K562 (cell line): ENCODE measurements at regions not wholly inside any gene's neighbourhood (a gene's known extent, or its start where the extent isn't known, plus 50 kb on each side); places are given as distances from the start of the nearest gene placed in this dataset.

ENCODE experiments used
- ATAC-seq: fragments of 200-7000 bp; cut with Tn5 transposase; 3 replicates; pipeline ENCODE4 v1.9.1; 2020; ENCODE audit warnings: moderate library complexity
- BruUV-seq: library from RNA; stranded (reverse); fragments of 400-500 nt; replicated peaks from 2 replicates; lab custom pipeline; 2021; lab: Mats Ljungman, UMichigan
- CTCF ChIA-PET: fragments of 300-600 bp; formaldehyde crosslinking; extraction: SDS; loops from one replicate; lab custom pipeline; 2021; ENCODE audit warnings: low intra/inter-chr PET ratio; lab: Yijun Ruan, JAX
- POLR2A ChIA-PET: fragments of 300-600, 350-650 bp; sonication (Branson Sonifier 250); formaldehyde crosslinking; extraction: SDS; loops from one replicate; lab custom pipeline; 2021; ENCODE audit warnings: antibody characterized with exemption, inconsistent platforms; lab: Yijun Ruan, JAX
- DNase-seq, 4 experiments: peaks; one replicate each; pipeline versions ENCODE4 v3.0.0 to v3.0.0-alpha.2; 2011 to 2018; ENCODE audit warnings: low spot score in 3 of 4, mixed read lengths in 3 of 4; ENCODE audit errors: extremely low read depth in 1 of 4
- FAIRE-seq: peaks from 2 replicates; lab custom pipeline; 2011; peaks lifted over from hg19 to GRCh38; lab: Jason Lieb, UNC
- H2AFZ ChIP-seq: 2 replicates; pipeline ENCODE4 v1.6.0; 2011; ENCODE audit warnings: low read depth, low read length, control low read depth, inconsistent platforms
- H3K27ac ChIP-seq: fragments of 200-600 bp; 3 replicates; pipeline ENCODE4 v1.8.0; 2011; ENCODE audit warnings: low read depth, mild to moderate bottlenecking, control low read depth, inconsistent platforms, low read length, moderate library complexity, mixed read lengths; ENCODE audit errors: extremely low read depth
- H3K27me3 ChIP-seq, 2 experiments: fragments of 300-600 bp in 1 of 2; 2 replicates in 1 of 2; 3 replicates in 1 of 2; pipeline versions ENCODE4 v1.6.0 to v1.8.0; 2011; ENCODE audit warnings: inconsistent platforms in 2 of 2, low read length in 2 of 2, mild to moderate bottlenecking in 1 of 2, mixed read lengths in 1 of 2, moderate library complexity in 1 of 2; ENCODE audit not compliant: control insufficient read depth in 2 of 2, insufficient read depth in 2 of 2
- H3K36me3 ChIP-seq: fragments of 300-600 bp; 3 replicates; pipeline ENCODE4 v1.8.0; 2011; ENCODE audit warnings: mild to moderate bottlenecking, low read length, inconsistent platforms; ENCODE audit not compliant: control insufficient read depth, insufficient read depth
- H3K4me1 ChIP-seq, 2 experiments: fragments of 200-600 bp in 1 of 2; replicated peaks in 1 of 2; 2 replicates in 1 of 2; 3 replicates in 1 of 2; pipeline versions ENCODE4 v1.5.1 to v1.8.0; 2011; ENCODE audit warnings: inconsistent platforms in 2 of 2, low read length in 2 of 2, mild to moderate bottlenecking in 1 of 2, mixed read lengths in 1 of 2, moderate library complexity in 1 of 2; ENCODE audit not compliant: control insufficient read depth in 2 of 2, insufficient read depth in 2 of 2
- H3K4me2 ChIP-seq: 2 replicates; pipeline ENCODE4 v1.6.1; 2011; ENCODE audit warnings: low read length, control low read depth, inconsistent platforms, mixed read lengths; ENCODE audit not compliant: insufficient read depth
- H3K4me3 ChIP-seq: fragments of 200-600 bp; sonication (generic), shearing (Covaris generic); 2 replicates; pipeline ENCODE4 v1.5.1; 2016; ENCODE audit warnings: control low read depth, inconsistent platforms
- H3K79me2 ChIP-seq: fragments of 200-600 bp; 3 replicates; pipeline ENCODE4 v1.8.0; 2011; ENCODE audit warnings: low read length, inconsistent platforms; ENCODE audit not compliant: control insufficient read depth, insufficient read depth
- H3K9ac ChIP-seq, 2 experiments: 2 replicates each; pipeline versions ENCODE4 v1.6.0 to v1.6.1; 2011; ENCODE audit warnings: low read depth in 2 of 2, low read length in 2 of 2, control low read depth in 1 of 2, inconsistent platforms in 1 of 2, mild to moderate bottlenecking in 1 of 2, mixed read lengths in 1 of 2; ENCODE audit not compliant: insufficient read depth in 1 of 2
- H3K9me1 ChIP-seq: one replicate; pipeline ENCODE4 v1.6.0; 2011; ENCODE audit warnings: inconsistent platforms, mild to moderate bottlenecking, low read length, moderate library complexity; ENCODE audit not compliant: control insufficient read depth, insufficient read depth
- H3K9me3 ChIP-seq: replicated peaks from 2 replicates; pipeline ENCODE4 v1.5.1; 2011; ENCODE audit warnings: low read depth, low read length, inconsistent platforms; ENCODE audit not compliant: control insufficient read depth, insufficient read depth
- H4K20me1 ChIP-seq: replicated peaks from 2 replicates; pipeline ENCODE4 v1.6.1; 2011; ENCODE audit warnings: low read length, inconsistent platforms, mixed read lengths; ENCODE audit not compliant: control insufficient read depth, insufficient read depth
- GABPA ChIP-seq: fragments of 200-800 bp; sonication (Bioruptor generic); conservative IDR thresholded peaks from 2 replicates; pipeline ENCODE4 v1.6.1; 2016; ENCODE audit warnings: low read depth, missing genetic modification characterization, missing compliant biosample characterization
- SIRT6 ChIP-seq: IDR thresholded peaks from one replicate; pipeline ENCODE4 v1.6.1; 2012; ENCODE audit warnings: low read depth, mild to moderate bottlenecking, control low read depth, inconsistent platforms, low read length, moderate library complexity
- SRSF1 ChIP-seq: fragments of 200-400 bp; formaldehyde crosslinking; IDR thresholded peaks from 2 replicates; pipeline ENCODE4 v1.6.1; 2017; ENCODE audit warnings: mild to moderate bottlenecking, low read depth, low read length, moderate library complexity
- WGBS: fragments of 100-300 bp; shearing (Covaris generic); methylation state at CpG from one replicate; pipeline ENCODE4 v1.1.6; 2016; ENCODE audit warnings: low coverage, mixed read lengths; ENCODE audit not compliant: insufficient coverage; ENCODE audit errors: missing lambda C conversion rate; 5-methylcytosine and 5-hydroxymethylcytosine counted together
- in situ Hi-C: fragments of 300-500 bp; cut with MboI; formaldehyde crosslinking; loops from 4 replicates; pipeline ENCODE4 v1.15.0; 2018; ENCODE audit warnings: inconsistent platforms, mixed read lengths
- intact Hi-C: fragments of 100-400 bp; cut with micrococcal nuclease; formaldehyde crosslinking; loops from 2 replicates; pipeline ENCODE4 v1.14.2; 2022
- TF ChIP-seq, protein P1 (sequence below): IDR thresholded peaks from 2 replicates; pipeline ENCODE4 v1.6.1; 2016; ENCODE audit warnings: missing genetic modification characterization, missing compliant biosample characterization
- TF ChIP-seq, protein P2 (sequence below): sonication (generic); formaldehyde crosslinking; IDR thresholded peaks from 2 replicates; pipeline ENCODE4 v1.8.1; 2023; ENCODE audit warnings: mild to moderate bottlenecking, missing genetic modification reagents

DNA sequence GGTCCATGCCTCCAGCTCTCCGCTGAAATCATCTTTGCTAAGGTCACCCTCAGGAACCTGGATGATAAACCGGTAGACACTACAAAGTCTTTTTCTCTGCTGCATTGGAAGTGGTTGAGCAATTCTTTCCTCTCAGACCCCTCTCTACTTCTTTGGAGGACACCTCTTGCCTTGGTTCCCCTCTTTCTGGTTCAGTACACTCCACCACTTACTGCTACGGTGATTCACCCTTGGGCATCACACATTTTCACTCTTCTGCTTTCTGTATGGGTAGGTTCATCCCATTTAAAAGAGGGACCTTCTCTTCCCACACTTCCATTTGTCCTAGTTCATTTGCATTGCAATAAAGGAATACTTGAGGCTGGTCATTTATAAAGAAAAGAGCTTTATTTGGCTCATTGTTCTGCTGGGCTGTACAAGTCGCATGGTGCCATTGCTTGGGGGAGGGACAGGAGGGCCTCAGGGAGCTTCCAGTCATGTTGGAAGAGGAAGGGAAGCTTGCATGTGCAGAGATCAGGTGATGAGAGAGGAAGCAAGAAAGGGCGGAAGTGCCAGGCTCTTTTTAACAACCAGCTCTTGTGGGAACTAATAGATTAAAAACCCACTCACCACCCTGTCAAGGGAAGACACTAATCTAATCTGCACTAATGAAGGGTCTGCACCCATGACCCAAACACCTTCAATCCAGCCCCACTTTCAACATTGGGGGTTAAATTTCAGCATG lies 149.7 kb upstream of the TMEM170B start:
- no peak for ATAC-seq
- peaks cover 0 to 2% of the 10 kb centered on the region in 2 experiments; a peak in 1 of 5 replicates for H3K27me3 ChIP-seq
- H3K9ac ChIP-seq: no peak overlapping the region
- H3K4me1 ChIP-seq: peaks cover 0 to 5% of the 10 kb centered on the region in 2 experiments; a peak in 4 of 5 replicates
- WGBS: 3% methylated on average over 5 of the region's 5 CpGs
- no peak overlapping the region for H3K27ac ChIP-seq
- CTCF ChIA-PET: no interaction called here
- H3K9me1 ChIP-seq: no peaks in the 10 kb centered on the region
- H3K9me3 ChIP-seq: no peaks in the 10 kb centered on the region
- TF ChIP-seq, protein P1, sequence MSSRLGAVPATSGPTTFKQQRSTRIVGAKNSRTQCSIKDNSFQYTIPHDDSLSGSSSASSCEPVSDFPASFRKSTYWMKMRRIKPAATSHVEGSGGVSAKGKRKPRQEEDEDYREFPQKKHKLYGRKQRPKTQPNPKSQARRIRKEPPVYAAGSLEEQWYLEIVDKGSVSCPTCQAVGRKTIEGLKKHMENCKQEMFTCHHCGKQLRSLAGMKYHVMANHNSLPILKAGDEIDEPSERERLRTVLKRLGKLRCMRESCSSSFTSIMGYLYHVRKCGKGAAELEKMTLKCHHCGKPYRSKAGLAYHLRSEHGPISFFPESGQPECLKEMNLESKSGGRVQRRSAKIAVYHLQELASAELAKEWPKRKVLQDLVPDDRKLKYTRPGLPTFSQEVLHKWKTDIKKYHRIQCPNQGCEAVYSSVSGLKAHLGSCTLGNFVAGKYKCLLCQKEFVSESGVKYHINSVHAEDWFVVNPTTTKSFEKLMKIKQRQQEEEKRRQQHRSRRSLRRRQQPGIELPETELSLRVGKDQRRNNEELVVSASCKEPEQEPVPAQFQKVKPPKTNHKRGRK (tag): no peak
- TF ChIP-seq GABPA (tag): 0 out of 2 replicates have a peak, but pooled peaks have one; percentile 16
- TF ChIP-seq SRSF1: no peak
- TF ChIP-seq, protein P2, sequence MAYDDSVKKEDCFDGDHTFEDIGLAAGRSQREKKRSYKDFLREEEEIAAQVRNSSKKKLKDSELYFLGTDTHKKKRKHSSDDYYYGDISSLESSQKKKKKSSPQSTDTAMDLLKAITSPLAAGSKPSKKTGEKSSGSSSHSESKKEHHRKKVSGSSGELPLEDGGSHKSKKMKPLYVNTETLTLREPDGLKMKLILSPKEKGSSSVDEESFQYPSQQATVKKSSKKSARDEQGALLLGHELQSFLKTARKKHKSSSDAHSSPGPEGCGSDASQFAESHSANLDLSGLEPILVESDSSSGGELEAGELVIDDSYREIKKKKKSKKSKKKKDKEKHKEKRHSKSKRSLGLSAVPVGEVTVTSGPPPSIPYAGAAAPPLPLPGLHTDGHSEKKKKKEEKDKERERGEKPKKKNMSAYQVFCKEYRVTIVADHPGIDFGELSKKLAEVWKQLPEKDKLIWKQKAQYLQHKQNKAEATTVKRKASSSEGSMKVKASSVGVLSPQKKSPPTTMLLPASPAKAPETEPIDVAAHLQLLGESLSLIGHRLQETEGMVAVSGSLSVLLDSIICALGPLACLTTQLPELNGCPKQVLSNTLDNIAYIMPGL (CRISPR knock-in tag): no peak
- TF ChIP-seq SIRT6: no peak
- TF ChIP-seq, all 486 proteins: peak for 1
- DNase-seq: no peak
- Histone ChIP-seq H3K4me2 (no peak overlapping the region), H4K20me1 (no peaks in the 10 kb centered on the region), H2AFZ (no peak overlapping the region), H3K36me3 (no peaks in the 10 kb centered on the region), H3K79me2 (no peaks in the 10 kb centered on the region), H3K4me3 (no peak overlapping the region)
- intact Hi-C loops (no loop called here), in situ Hi-C loops (no loop called here)
- FAIRE-seq: no peak
- BruUV-seq: no TSS peak
- POLR2A ChIA-PET: interaction anchor here (0.6 kb wide), 1 partner anchor 44 kb away, joined by 3 read pairs; no protein-coding TSS in a partner anchor
